Stimulated activated CD8-positive, alpha-beta memory T cell treated with anti-CD3 and anti-CD28 coated beads, Interleukin-15, amount 100 ng/mL, for 48 hours (primary cell): ENCODE measurements at regions not wholly inside any gene's neighbourhood (a gene's known extent, or its start where the extent isn't known, plus 50 kb on each side); places are given as distances from the start of the nearest gene placed in this dataset.
"Not testable (repeated sequence)": the region's sequence is repeated elsewhere in the genome, so short reads cannot be mapped to it uniquely, and the experiment has no call there.

Experiments used
- DNase-seq, 2 donors: peaks; one replicate each; pipeline ENCODE4 v3.0.0-alpha.2; 2020; ENCODE audit warnings: low read depth in 2 of 2

GRCh38 chr1:90824551-90824950 lies 107.4 kb upstream of the BARHL2 start:
- no peak for DNase-seq

DNA sequence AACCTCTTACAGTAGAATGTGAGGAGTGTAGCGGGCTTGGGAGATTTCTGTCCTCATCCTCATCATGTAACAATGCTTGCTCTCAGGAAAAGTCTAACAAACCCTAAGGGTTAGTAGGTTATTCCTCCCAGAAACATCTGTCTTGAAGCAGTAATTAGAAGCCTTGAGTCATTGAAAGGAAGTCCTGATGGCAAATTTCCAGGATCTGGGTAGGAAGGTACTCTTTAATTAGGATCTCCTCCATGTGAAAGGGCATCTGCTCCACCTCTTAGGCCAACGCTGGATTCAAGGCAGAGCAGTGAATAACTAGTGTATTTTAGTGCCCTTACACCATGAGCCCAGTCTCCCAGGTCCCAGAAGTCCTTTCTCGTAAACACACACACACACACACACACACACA lies 106.6 kb upstream of the BARHL2 start:
- no peak for DNase-seq

DNA sequence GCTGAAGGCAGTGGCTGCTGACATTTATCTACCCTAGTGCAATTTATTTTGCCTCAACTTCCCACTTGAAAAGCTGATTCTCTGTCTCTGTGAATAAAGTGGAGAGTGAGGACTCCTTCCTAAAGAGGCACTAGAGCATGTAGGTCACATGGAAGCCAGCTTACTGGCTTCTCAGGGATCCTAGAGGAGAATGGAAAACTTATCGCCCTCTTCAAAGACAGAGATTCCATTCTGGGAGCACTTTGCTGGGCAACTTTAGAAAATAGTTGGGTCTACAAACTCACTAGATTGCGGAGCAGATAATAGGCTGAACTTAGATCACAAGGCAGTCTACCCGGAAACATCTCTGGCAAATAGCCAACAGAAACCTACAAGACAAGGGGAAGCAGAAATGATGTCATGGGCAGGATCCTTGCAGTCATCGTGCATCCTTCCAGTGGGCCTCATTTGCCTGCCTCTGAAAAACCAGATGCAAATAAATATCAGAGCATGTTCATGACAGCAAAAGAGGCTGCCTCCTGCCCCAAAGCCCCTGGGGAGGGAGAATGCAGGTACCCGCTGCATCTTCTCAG lies 104.8 kb upstream of the BARHL2 start:
- no peak for DNase-seq

DNA sequence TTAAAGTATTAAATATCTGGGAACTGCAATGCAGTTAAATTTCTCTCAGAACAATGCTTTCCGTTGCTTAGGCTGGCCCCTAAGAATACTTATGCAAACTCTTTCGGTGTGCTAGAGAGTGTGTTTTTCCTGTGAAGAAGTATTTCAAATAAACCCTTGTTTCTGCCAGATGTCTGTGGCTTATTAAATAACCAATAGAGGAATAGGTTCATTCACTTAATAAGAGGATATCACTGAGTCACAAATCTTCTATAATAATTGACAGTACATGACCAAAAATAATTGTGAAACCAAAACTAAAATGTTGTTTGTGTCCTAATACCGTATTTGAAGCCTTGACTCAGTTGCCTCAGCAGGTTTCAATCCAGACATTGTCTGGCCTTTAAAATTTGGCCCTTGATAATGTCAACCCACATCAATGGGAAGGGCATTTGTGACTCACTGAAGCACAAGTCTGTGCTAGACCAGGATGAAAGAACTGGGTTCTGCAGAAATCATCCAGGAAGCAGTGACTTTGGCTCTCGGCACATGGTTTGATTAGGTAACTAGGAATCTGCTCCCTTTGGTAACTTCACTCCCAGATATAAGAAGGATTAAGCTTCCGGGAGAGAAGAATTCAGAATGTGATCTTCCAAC lies 104.2 kb upstream of the BARHL2 start:
- no peak for DNase-seq

DNA sequence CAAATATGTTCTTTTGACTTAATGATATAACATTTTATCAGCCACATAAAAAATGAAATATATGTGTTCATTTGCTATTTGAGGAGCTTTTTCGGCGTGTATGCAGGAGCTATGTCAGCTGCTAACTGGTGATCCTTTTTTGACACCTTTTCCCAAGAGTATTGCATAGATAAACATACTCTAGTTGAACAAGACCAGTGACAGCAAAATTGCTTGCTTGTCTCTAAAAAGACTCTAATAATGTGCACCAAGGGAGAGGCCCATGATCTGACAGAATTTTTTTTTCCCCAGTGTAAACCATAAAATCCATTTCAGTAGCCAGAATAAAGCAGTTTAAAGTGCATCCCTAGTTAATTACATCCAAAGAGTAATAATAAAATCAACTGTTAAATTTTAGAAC lies 103.6 kb upstream of the BARHL2 start:
- no peak for DNase-seq

DNA sequence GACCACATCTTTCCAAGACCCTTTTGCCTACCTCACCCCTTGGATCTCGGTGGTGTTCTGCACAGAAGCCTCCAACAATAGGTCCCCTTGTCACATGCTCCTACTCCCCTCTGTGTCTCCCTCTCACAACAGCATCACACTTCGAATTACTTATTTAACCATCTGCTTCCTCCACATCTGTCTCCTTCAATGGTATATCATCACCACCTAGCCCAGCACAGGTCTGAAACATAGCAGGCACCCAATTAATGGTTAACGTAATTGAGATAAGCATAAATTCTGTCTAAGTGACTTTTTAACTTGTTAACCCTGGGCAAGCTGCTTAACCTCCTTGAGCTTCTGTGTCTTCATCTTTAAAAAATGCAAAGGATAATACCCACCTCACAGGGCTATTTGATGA lies 100.3 kb upstream of the BARHL2 start:
- no peak for DNase-seq

- DNase-seq: not testable (repeated sequence)
These were observed 95.1 kb upstream of the BARHL2 start for GRCh38 chr1:90812237-90812636.

- DNase-seq: not testable (repeated sequence)
These were observed 94.4 kb upstream of the BARHL2 start for GRCh38 chr1:90811444-90811950.

DNA sequence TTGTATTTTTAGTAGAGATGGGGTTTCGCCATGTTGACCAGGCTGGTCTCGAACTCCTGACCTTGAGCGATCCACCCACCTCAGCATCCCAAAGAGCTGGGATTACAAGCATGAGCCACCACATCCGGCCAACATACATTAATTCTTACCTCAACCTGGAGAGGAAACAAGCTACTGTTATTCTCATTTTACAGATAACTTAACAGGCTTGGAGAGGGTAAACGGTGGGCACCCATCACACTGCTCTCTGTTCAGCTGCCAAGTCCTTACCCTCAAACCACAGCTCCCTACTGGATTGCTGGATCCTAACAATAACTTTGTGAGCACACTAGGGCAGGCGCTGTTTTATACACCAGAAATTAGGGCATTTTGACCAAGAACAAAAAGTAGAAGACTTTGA lies 93.6 kb upstream of the BARHL2 start:
- DNase-seq: no peak

DNA sequence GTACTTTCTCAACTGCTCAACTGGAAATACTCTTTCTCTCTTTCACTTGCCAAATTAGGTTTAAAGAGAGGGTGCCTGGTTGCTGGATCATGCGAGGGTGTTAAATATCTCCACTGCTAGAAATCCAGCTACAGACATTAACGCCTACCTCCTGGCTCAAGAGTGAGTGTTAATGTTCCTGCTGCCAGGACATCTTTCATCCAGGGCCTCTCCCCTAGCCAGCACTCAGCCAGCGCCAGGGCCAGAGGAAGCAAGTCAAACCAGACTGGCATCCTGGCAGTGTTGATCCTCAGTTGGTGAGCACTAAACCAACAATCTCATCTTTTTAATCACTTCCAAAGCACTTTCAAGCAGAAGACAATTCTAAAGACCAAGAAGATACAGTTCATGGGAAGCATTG lies 92.9 kb upstream of the BARHL2 start:
- no peak for DNase-seq

- DNase-seq: no peak
These were observed 92.0 kb upstream of the BARHL2 start for GRCh38 chr1:90809093-90809492.

- no peak for DNase-seq
These were observed 90.2 kb upstream of the BARHL2 start for GRCh38 chr1:90807329-90807728.

DNA sequence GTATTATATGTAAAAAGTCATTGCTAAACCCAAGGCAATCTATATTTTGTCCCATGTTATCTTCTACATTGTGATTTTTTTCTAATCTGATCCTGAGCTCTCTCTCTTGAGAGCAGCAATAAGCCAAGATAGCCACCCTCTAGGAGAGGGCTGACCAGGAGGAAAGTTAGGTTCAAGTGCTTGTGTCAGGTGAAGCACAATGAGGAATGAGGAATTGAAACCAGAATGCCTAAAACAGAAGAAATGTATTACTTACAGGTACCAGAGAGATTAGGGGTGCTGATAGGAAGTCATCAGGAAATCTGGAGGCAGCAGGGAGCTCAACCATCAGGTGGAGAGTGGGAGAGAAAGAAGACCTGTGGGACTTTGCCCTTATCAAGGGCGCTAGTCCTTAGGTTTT lies 85.5 kb upstream of the BARHL2 start:
- no peak for DNase-seq

DNA sequence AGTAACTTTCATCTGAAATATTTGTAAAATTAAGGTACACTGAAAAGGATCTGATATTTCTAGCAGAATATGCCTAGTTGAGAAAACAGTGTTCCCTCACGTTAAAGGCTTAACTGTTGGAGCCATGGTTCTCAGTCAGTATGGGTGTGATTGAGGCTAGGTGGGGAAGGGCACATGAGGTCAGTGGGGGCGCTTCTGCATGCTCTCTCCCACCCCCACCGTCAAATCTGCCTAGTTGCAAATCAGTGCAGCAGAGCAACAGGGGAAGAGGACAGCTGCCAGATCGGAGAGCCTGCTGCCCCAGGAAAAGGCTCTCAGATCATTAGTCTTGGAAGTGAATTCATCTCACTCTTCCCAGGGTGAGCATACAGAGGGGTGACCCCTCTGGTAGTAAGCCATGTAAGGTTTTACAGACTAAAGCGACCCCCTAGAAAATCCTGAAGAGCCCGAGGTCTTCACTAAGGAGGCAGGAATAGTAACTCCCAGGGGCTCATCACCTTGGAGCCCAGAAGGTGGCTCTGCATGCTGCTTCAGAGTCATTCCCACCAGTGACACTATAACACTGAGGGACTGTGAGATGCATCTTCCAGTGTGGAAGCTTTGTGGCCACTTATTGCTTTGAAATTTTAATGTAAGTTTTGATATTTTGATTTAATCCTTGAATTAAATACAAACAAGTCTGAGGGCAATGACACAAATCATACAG lies 83.1 kb upstream of the BARHL2 start:
- DNase-seq: no peak

DNA sequence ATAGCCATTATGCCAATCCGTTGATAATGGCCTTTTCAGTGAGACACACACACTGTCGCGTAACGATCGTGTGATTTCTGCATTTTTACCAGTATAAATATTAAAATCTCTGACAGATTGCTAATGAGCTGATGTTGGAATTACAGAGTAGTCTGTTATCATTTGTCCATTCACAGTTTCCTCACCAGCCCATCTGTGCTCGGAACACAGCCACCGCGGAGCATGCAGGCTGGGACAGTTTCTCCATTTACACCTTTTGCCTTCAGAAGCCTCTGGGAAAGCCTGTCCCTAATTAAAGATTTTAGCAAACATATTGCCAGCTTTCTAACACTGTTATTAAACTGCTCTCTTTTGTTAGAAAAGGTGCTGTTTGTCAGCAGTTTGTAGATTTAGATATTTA lies 82.2 kb upstream of the BARHL2 start:
- no peak for DNase-seq

GRCh38 chr1:90798883-90799282 lies 81.8 kb upstream of the BARHL2 start:
- DNase-seq: no peak

DNA sequence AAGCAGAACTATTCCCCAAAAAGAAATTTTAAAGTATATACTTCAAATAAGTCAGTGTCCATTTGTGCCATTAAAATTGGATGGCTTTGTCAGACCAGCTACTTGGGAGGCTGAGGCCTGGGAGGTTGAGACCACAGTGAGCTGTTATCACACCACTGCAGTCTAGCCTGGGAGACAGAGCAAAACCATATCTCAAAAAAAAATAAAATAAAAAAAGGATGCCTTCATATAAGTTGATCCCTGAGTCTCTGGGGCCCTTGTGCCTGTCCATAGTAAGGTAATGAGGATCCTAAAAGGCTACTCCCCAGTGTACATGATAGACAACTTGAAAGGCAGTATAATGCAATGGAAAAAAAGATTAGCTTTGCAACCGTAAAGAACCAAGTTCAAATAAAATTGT lies 81.2 kb upstream of the BARHL2 start:
- no peak for DNase-seq

DNA sequence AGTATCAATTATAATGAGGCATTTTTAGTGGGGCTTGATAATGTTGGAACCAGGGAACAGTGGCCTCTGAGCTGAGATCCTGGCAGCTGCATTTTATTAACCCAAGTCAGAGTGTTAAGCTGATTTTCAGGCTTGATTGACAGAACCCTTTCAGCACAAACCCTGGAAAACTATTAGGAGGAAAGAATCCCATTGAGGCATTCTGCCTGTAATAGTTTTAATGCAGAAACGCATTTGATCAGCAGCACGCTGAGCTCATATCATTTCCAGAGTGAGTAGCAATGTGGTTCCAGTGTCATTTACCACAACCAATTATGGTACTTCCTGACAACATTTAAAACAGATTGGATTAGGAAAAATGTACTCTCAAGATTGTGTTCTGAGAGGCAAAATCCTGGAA lies 78.3 kb upstream of the BARHL2 start:
- DNase-seq: no peak

GRCh38 chr1:90786709-90787108 lies 69.6 kb upstream of the BARHL2 start:
- DNase-seq: no peak

DNA sequence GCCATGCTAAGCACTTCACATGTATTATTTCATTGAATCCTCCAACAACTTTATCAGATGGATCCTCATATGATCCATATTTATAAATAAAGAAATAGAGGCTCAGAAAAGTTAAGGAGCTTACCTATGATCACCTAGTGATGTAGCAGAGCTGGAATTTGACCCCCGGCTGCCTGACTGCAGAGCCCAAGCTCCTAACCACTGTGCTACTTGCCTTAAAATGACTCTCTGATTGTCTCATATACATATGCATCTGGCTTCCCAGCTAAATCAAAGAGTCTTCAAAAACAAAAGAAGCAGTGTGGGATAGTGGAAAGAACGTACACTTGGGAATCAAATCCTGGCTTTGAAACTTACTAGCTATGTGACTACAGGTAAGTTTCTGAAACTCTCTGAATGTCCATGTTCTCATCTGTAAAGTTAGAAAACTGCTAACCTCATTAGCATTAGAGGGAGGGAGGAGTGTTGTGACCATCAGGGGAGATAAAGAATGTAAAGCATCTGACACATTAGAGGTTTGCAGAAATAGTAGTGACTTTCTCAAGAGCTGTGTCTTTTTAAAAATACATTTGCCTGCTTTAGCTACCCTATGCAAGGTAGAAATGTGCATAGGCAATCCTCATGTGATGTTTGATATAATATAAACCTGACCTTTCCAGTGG lies 67.2 kb upstream of the BARHL2 start:
- DNase-seq: no peak

- no peak for DNase-seq
These were observed 66.1 kb upstream of the BARHL2 start for GRCh38 chr1:90783181-90783580.

GRCh38 chr1:90782046-90782445 lies 64.9 kb upstream of the BARHL2 start:
- no peak for DNase-seq

DNA sequence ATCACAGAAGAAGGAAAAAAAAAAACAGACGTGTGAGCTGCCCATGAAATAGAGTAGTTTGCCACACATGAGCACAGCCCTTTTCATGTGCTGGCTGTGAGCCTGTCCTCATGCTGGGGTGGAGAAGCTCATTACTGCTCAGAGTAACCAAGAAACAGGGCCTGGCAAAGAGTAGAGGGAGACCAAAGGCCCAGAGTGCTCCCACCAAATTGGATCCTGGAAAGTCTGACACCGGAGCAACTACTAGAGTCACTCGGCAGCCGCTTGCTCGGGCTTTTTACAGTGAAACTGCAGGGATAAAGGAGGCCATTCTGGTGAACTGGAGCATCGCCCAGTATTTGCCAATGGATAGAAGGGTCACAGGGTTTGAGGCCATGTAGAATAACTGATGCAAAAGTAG lies 64.4 kb upstream of the BARHL2 start:
- no peak for DNase-seq
